H1 (cell line): ENCODE measurements at regions not wholly inside any gene's neighbourhood (a gene's known extent, or its start where the extent isn't known, plus 50 kb on each side); places are given as distances from the start of the nearest gene placed in this dataset.

Source experiments
- CTCF ChIA-PET: fragments of 300-600 bp; sonication (Branson Sonifier 250); formaldehyde crosslinking; loops from one replicate; lab custom pipeline; 2021; ENCODE audit not compliant: partially characterized antibody; lab: Charles Lee
- POLR2A ChIA-PET: fragments of 300-600 bp; sonication (Branson Sonifier 250); formaldehyde crosslinking; loops from one replicate; lab custom pipeline; 2021; ENCODE audit warnings: inconsistent platforms; ENCODE audit not compliant: partially characterized antibody; lab: Charles Lee
- DNase-seq, 2 experiments: peaks; one replicate each; pipeline versions ENCODE4 v3.0.0 to v3.0.0-alpha.2; 2010 to 2022; ENCODE audit warnings: low spot score in 2 of 2, low read depth in 1 of 2, mixed read lengths in 1 of 2
- FAIRE-seq: peaks from 2 replicates; lab custom pipeline; 2011; peaks lifted over from hg19 to GRCh38; lab: Jason Lieb, UNC
- H2AFZ ChIP-seq: 2 replicates; pipeline ENCODE4 v1.8.1; 2012; ENCODE audit warnings: low read length, inconsistent platforms
- H2AK5ac ChIP-seq: 2 replicates; pipeline ENCODE4 v1.6.1; 2013; ENCODE audit warnings: low read depth, low read length
- H2BK120ac ChIP-seq: replicated peaks from 2 replicates; pipeline ENCODE3; 2013; ENCODE audit warnings: low read depth, low read length, inconsistent platforms
- H2BK12ac ChIP-seq: 2 replicates; pipeline ENCODE4 v1.6.1; 2013; ENCODE audit warnings: low read depth, low read length
- H2BK15ac ChIP-seq: 2 replicates; pipeline ENCODE4 v1.6.1; 2013; ENCODE audit warnings: low read length
- H2BK20ac ChIP-seq: 2 replicates; pipeline ENCODE4 v1.6.1; 2013; ENCODE audit warnings: low read length
- H2BK5ac ChIP-seq: 2 replicates; pipeline ENCODE4 v1.6.1; 2013; ENCODE audit warnings: low read depth, low read length
- H3K14ac ChIP-seq: 2 replicates; pipeline ENCODE4 v1.6.1; 2013; ENCODE audit warnings: inconsistent platforms; ENCODE audit not compliant: insufficient read length
- H3K18ac ChIP-seq: 2 replicates; pipeline ENCODE4 v1.6.1; 2013; ENCODE audit warnings: low read length; ENCODE audit errors: extremely low read depth
- H3K23ac ChIP-seq: 2 replicates; pipeline ENCODE4 v1.6.1; 2013; ENCODE audit warnings: inconsistent platforms; ENCODE audit not compliant: insufficient read length
- H3K23me2 ChIP-seq: 2 replicates; pipeline ENCODE4 v1.6.1; 2013; ENCODE audit warnings: low read depth, low read length
- H3K27ac ChIP-seq: 2 replicates; pipeline ENCODE4 v1.6.1; 2011; ENCODE audit warnings: low read depth, low read length, inconsistent platforms
- H3K27me3 ChIP-seq, 4 experiments: replicated peaks in 1 of 4; 1 replicate in 1 of 4; 2 replicates in 3 of 4; pipeline versions ENCODE4 v1.6.1 to v1.8.1; 2011 to 2013; ENCODE audit warnings: low read length in 3 of 4, mild to moderate bottlenecking in 3 of 4, inconsistent platforms in 2 of 4, mixed read lengths in 2 of 4, moderate library complexity in 1 of 4; ENCODE audit not compliant: control insufficient read depth in 3 of 4, insufficient read depth in 3 of 4; ENCODE audit errors: extremely low read depth in 1 of 4
- H3K36me3 ChIP-seq, 4 experiments: 2 replicates each; pipeline versions ENCODE4 v1.6.1 to v1.8.1; 2011 to 2013; ENCODE audit warnings: mild to moderate bottlenecking in 4 of 4, low read length in 3 of 4, moderate library complexity in 2 of 4, control low read depth in 1 of 4, inconsistent platforms in 1 of 4; ENCODE audit not compliant: insufficient read depth in 4 of 4, control insufficient read depth in 2 of 4
- H3K4ac ChIP-seq: replicated peaks from 2 replicates; pipeline ENCODE3; 2013; ENCODE audit warnings: low read length, low read depth, mixed read lengths, inconsistent platforms; ENCODE audit not compliant: insufficient read length
- H3K4me1 ChIP-seq, 4 experiments: replicated peaks in 1 of 4; 1 replicate in 1 of 4; 2 replicates in 3 of 4; pipeline versions ENCODE4 v1.6.1 to v1.8.1; 2011 to 2013; ENCODE audit warnings: low read length in 3 of 4, inconsistent platforms in 2 of 4, mixed read lengths in 1 of 4; ENCODE audit not compliant: insufficient read depth in 4 of 4, control insufficient read depth in 3 of 4
- H3K4me2 ChIP-seq, 2 experiments: 2 replicates each; pipeline versions ENCODE4 v1.6.1 to v1.8.1; 2011 to 2013; ENCODE audit warnings: low read depth in 2 of 2, low read length in 2 of 2, control low read depth in 1 of 2, inconsistent platforms in 1 of 2, mild to moderate bottlenecking in 1 of 2; ENCODE audit not compliant: insufficient read depth in 1 of 2
- H3K4me3 ChIP-seq, 4 experiments: fragments of 200-600, 300-600 bp in 1 of 4; sonication (generic), shearing (Covaris generic), sonication (Bioruptor Twin) in 1 of 4; 2 replicates each; pipeline versions ENCODE4 v1.5.1 to v1.8.1; 2011 to 2016; ENCODE audit warnings: low read length in 4 of 4, low read depth in 3 of 4, control low read depth in 2 of 4, inconsistent platforms in 2 of 4, mild to moderate bottlenecking in 2 of 4, mixed read lengths in 1 of 4, moderate library complexity in 1 of 4; ENCODE audit not compliant: insufficient read depth in 2 of 4; ENCODE audit errors: extremely low read depth in 1 of 4
- H3K56ac ChIP-seq: replicated peaks from 2 replicates; pipeline ENCODE3; 2013; ENCODE audit warnings: low read depth, mild to moderate bottlenecking, mixed read lengths, low read length, inconsistent platforms; ENCODE audit not compliant: insufficient read length
- H3K79me1 ChIP-seq: 2 replicates; pipeline ENCODE4 v1.6.1; 2013; ENCODE audit warnings: low read depth, low read length, control low read depth
- H3K79me2 ChIP-seq, 2 experiments: 2 replicates each; pipeline versions ENCODE4 v1.6.1 to v1.8.1; 2012 to 2013; ENCODE audit warnings: low read length in 2 of 2, mild to moderate bottlenecking in 2 of 2, inconsistent platforms in 1 of 2; ENCODE audit not compliant: insufficient read depth in 2 of 2, control insufficient read depth in 1 of 2
- H3K9ac ChIP-seq, 4 experiments: replicated peaks in 1 of 4; 1 replicate in 1 of 4; 2 replicates in 3 of 4; pipeline versions ENCODE4 v1.6.1 to v1.8.1; 2011 to 2013; ENCODE audit warnings: low read depth in 3 of 4, low read length in 3 of 4, control low read depth in 2 of 4, mild to moderate bottlenecking in 2 of 4, moderate library complexity in 2 of 4, inconsistent platforms in 1 of 4; ENCODE audit errors: extremely low read depth in 1 of 4
- H3K9me3 ChIP-seq, 2 experiments: 2 replicates each; pipeline versions ENCODE4 v1.6.1 to v1.8.1; 2012 to 2013; ENCODE audit warnings: mild to moderate bottlenecking in 2 of 2, moderate library complexity in 2 of 2, control low read depth in 1 of 2, inconsistent platforms in 1 of 2, low read depth in 1 of 2, low read length in 1 of 2, mixed read lengths in 1 of 2; ENCODE audit not compliant: insufficient read depth in 2 of 2
- H4K20me1 ChIP-seq, 2 experiments: replicated peaks in 1 of 2; 2 replicates each; pipeline versions ENCODE3 to v1.8.1; 2011 to 2013; ENCODE audit warnings: inconsistent platforms in 2 of 2, low read length in 2 of 2, mild to moderate bottlenecking in 1 of 2; ENCODE audit not compliant: insufficient read depth in 2 of 2, control insufficient read depth in 1 of 2
- H4K5ac ChIP-seq: 2 replicates; pipeline ENCODE4 v1.6.1; 2013; ENCODE audit warnings: low read length, low read depth, mixed read lengths, inconsistent platforms; ENCODE audit not compliant: insufficient read length
- H4K8ac ChIP-seq: 2 replicates; pipeline ENCODE4 v1.8.0; 2013; ENCODE audit warnings: mild to moderate bottlenecking, moderate library complexity, low read length, inconsistent platforms; ENCODE audit not compliant: insufficient read depth; ENCODE audit errors: extremely low read depth
- H4K91ac ChIP-seq: replicated peaks from 2 replicates; pipeline ENCODE3; 2013; ENCODE audit warnings: low read length, mixed read lengths, inconsistent platforms; ENCODE audit not compliant: insufficient read length
- ATF3 ChIP-seq: IDR thresholded peaks from 2 replicates; pipeline ENCODE4 v1.6.1; 2011; ENCODE audit warnings: low read depth, mild to moderate bottlenecking, low read length; ENCODE audit not compliant: insufficient read depth
- GTF2F1 ChIP-seq: IDR thresholded peaks from 2 replicates; pipeline ENCODE4 v1.6.1; 2012; ENCODE audit warnings: low read depth, low read length, improper control_type of control experiment, borderline replicate concordance
- NANOG ChIP-seq: IDR thresholded peaks from 2 replicates; pipeline ENCODE4 v1.6.1; 2011; ENCODE audit warnings: low read length, low read depth, mild to moderate bottlenecking, inconsistent platforms; ENCODE audit not compliant: insufficient read depth, poor library complexity, severe bottlenecking
- SP2 ChIP-seq: IDR thresholded peaks from 2 replicates; pipeline ENCODE4 v1.6.1; 2012; ENCODE audit warnings: mild to moderate bottlenecking, low read length, inconsistent platforms
- SUZ12 ChIP-seq: fragments of 200-600 bp; sonication (generic); IDR thresholded peaks from 2 replicates; pipeline ENCODE4 v1.6.1; 2012; ENCODE audit warnings: mild to moderate bottlenecking, inconsistent platforms, low read length, moderate library complexity, mixed read lengths

- no peaks in the 10 kb centered on the region for H3K36me3 ChIP-seq
- no peaks in the 10 kb centered on the region for H3K27me3 ChIP-seq
- H4K91ac ChIP-seq = no peak overlapping the region
- POLR2A ChIA-PET = no interaction called here
- no peak for DNase-seq
- H3K4ac ChIP-seq = no peak overlapping the region
- H4K8ac ChIP-seq = no peak overlapping the region
- H3K56ac ChIP-seq = no peak overlapping the region
- no peaks in the 10 kb centered on the region for H4K20me1 ChIP-seq
- no peak overlapping the region for H2BK5ac ChIP-seq
- no peak for FAIRE-seq
- no peak overlapping the region for H2BK20ac ChIP-seq
- H2AFZ ChIP-seq = no peak overlapping the region
- no peaks in the 10 kb centered on the region for H3K23me2 ChIP-seq
- H3K14ac ChIP-seq = no peak overlapping the region
- no peak overlapping the region for H3K27ac ChIP-seq
- H3K9me3 ChIP-seq = peaks cover 16 to 18% of the 10 kb centered on the region in 2 experiments; a peak in 2 of 4 replicates
- no peak for TF ChIP-seq SUZ12
- no peak for TF ChIP-seq NANOG
- TF ChIP-seq SP2 = no peak
- TF ChIP-seq ATF3 = no peak
- TF ChIP-seq GTF2F1 = no peak
- no peaks in the 10 kb centered on the region for H3K79me2 ChIP-seq
- CTCF ChIA-PET = no interaction called here
- H2BK12ac ChIP-seq = no peak overlapping the region
- H3K4me2 ChIP-seq = no peak overlapping the region
- no peak overlapping the region for H2BK15ac ChIP-seq
- no peak overlapping the region for H2BK120ac ChIP-seq
- H2AK5ac ChIP-seq = no peak overlapping the region
- H4K5ac ChIP-seq = no peak overlapping the region
- H3K79me1 ChIP-seq = no peaks in the 10 kb centered on the region
- no peaks in the 10 kb centered on the region for H3K4me1 ChIP-seq
- H3K4me3 ChIP-seq = no peak overlapping the region
- no peak overlapping the region for H3K18ac ChIP-seq
- no peak overlapping the region for H3K9ac ChIP-seq
- H3K23ac ChIP-seq = no peak overlapping the region
Observed at GRCh38 chr4:19256823-19257222, 994.9 kb upstream of the SLIT2 start.
